Neural cell (in vitro differentiated cells): ENCODE measurements at regions not wholly inside any gene's neighbourhood (a gene's known extent, or its start where the extent isn't known, plus 50 kb on each side); places are given as distances from the start of the nearest gene placed in this dataset.

Experiments
- H2AFZ ChIP-seq: fragments of 200-600, 300-800 bp; sonication (generic), shearing (Covaris generic); 2 replicates; pipeline ENCODE4 v1.6.0; 2014; ENCODE audit warnings: low read depth, mild to moderate bottlenecking, antibody characterized with exemption, low read length, moderate library complexity
- H3F3A ChIP-seq: fragments of 200-600 bp; shearing (Covaris generic); 2 replicates; pipeline ENCODE4 v1.6.1; 2016; ENCODE audit warnings: mild to moderate bottlenecking, moderate library complexity, mixed read lengths, antibody characterized with exemption, low read length; ENCODE audit not compliant: insufficient read depth, poor library complexity, severe bottlenecking
- H3K27ac ChIP-seq: fragments of 200-600, 300-800 bp; sonication (generic), shearing (Covaris generic); 2 replicates; pipeline ENCODE4 v1.5.1; 2014; ENCODE audit warnings: mild to moderate bottlenecking, low read length, moderate library complexity
- H3K27me3 ChIP-seq: fragments of 300-800, 200-600 bp; sonication (generic), shearing (Covaris generic); 2 replicates; pipeline ENCODE4 v1.6.0; 2014; ENCODE audit warnings: mild to moderate bottlenecking, low read depth, low read length, moderate library complexity; ENCODE audit not compliant: insufficient read depth
- H3K36me3 ChIP-seq: fragments of 300-800, 200-600 bp; sonication (generic), shearing (Covaris generic); 2 replicates; pipeline ENCODE4 v1.5.1; 2014; ENCODE audit warnings: mild to moderate bottlenecking, antibody characterized with exemption, low read length, moderate library complexity; ENCODE audit not compliant: insufficient read depth
- H3K4me2 ChIP-seq: fragments of 300-800, 200-600 bp; sonication (generic), shearing (Covaris generic); 2 replicates; pipeline ENCODE4 v1.6.0; 2014; ENCODE audit warnings: mild to moderate bottlenecking, low read length
- H3K4me3 ChIP-seq: fragments of 300-800, 200-600 bp; sonication (generic), shearing (Covaris generic); 2 replicates; pipeline ENCODE4 v1.5.1; 2014; ENCODE audit warnings: mild to moderate bottlenecking, low read length, moderate library complexity
- H3K79me2 ChIP-seq: fragments of 200-600 bp; shearing (Covaris generic); replicated peaks from 2 replicates; pipeline ENCODE4 v1.6.0; 2014; ENCODE audit warnings: mild to moderate bottlenecking, low read length, moderate library complexity; ENCODE audit not compliant: insufficient read depth
- H3K9ac ChIP-seq: fragments of 300-800, 200-600 bp; sonication (generic), shearing (Covaris generic); 2 replicates; pipeline ENCODE4 v1.6.1; 2016; ENCODE audit warnings: mild to moderate bottlenecking, low read length, mixed read lengths
- H3K9me2 ChIP-seq: fragments of 200-600 bp; shearing (Covaris generic); 2 replicates; pipeline ENCODE4 v1.6.1; 2016; ENCODE audit warnings: mild to moderate bottlenecking, low read length, mixed read lengths; ENCODE audit not compliant: insufficient read depth
- H3K9me3 ChIP-seq: fragments of 200-600, 300-800 bp; sonication (generic), shearing (Covaris generic); 2 replicates; pipeline ENCODE4 v1.6.1; 2016; ENCODE audit warnings: mild to moderate bottlenecking, mixed run types, low read length, moderate library complexity, mixed read lengths
- H4K20me1 ChIP-seq: fragments of 200-600 bp; shearing (Covaris generic); 2 replicates; pipeline ENCODE4 v1.6.1; 2016; ENCODE audit warnings: mild to moderate bottlenecking, mixed run types; ENCODE audit not compliant: insufficient read depth
- EP300 ChIP-seq: fragments of 450-650 bp; conservative IDR thresholded peaks from 2 replicates; pipeline ENCODE4 v1.6.1; 2014; ENCODE audit warnings: antibody characterized with exemption, mild to moderate bottlenecking, moderate library complexity; ENCODE audit not compliant: poor library complexity, severe bottlenecking
- EZH2 ChIP-seq: fragments of 200-600, 300-800 bp; shearing (Covaris generic), sonication (generic); IDR thresholded peaks from 2 replicates; pipeline ENCODE4 v1.6.1; 2014; ENCODE audit warnings: antibody characterized with exemption, low read length, borderline replicate concordance, mild to moderate bottlenecking; ENCODE audit not compliant: insufficient read depth, poor library complexity, severe bottlenecking
- MXI1 ChIP-seq: fragments of 450-650 bp; conservative IDR thresholded peaks from 2 replicates; pipeline ENCODE4 v1.6.1; 2014; ENCODE audit warnings: antibody characterized with exemption, mild to moderate bottlenecking; ENCODE audit not compliant: poor library complexity, severe bottlenecking
- POLR2AphosphoS5 ChIP-seq: IDR thresholded peaks from 2 replicates; pipeline ENCODE4 v1.6.1; 2012
- RAD21 ChIP-seq: fragments of 450-650 bp; conservative IDR thresholded peaks from 2 replicates; pipeline ENCODE4 v1.6.1; 2014; ENCODE audit warnings: antibody characterized with exemption, mild to moderate bottlenecking, moderate library complexity
- SMC3 ChIP-seq: fragments of 450-650 bp; conservative IDR thresholded peaks from 2 replicates; pipeline ENCODE4 v1.6.1; 2014; ENCODE audit warnings: antibody characterized with exemption, mild to moderate bottlenecking, moderate library complexity; ENCODE audit not compliant: poor library complexity
- TAF1 ChIP-seq: IDR thresholded peaks from 2 replicates; pipeline ENCODE4 v1.6.1; 2012; ENCODE audit warnings: low read depth
- TF ChIP-seq, protein P1 (sequence below): IDR thresholded peaks from 2 replicates; pipeline ENCODE4 v1.6.1; 2012; ENCODE audit warnings: borderline replicate concordance
- TF ChIP-seq, protein P2 (sequence below): fragments of 450-650 bp; IDR thresholded peaks from 2 replicates; pipeline ENCODE4 v1.5.1; 2014; ENCODE audit warnings: antibody characterized with exemption, mild to moderate bottlenecking, moderate library complexity; ENCODE audit not compliant: poor library complexity, severe bottlenecking

- TF ChIP-seq MXI1, result no peak
- Histone ChIP-seq H3K27ac (no peak overlapping the region), H4K20me1 (no peaks in the 10 kb centered on the region), H3K9me3 (no peaks in the 10 kb centered on the region), H3K9ac (no peak overlapping the region), H3F3A (no peaks in the 10 kb centered on the region), H3K9me2 (no peaks in the 10 kb centered on the region), H3K4me3 (no peak overlapping the region), H2AFZ (no peak overlapping the region), H3K4me2 (no peak overlapping the region), H3K36me3 (no peaks in the 10 kb centered on the region), H3K27me3 (no peaks in the 10 kb centered on the region), H3K79me2 (no peaks in the 10 kb centered on the region)
These were observed 505.9 kb downstream of the SI start for GRCh38 chr3:164572436-164572835.

DNA sequence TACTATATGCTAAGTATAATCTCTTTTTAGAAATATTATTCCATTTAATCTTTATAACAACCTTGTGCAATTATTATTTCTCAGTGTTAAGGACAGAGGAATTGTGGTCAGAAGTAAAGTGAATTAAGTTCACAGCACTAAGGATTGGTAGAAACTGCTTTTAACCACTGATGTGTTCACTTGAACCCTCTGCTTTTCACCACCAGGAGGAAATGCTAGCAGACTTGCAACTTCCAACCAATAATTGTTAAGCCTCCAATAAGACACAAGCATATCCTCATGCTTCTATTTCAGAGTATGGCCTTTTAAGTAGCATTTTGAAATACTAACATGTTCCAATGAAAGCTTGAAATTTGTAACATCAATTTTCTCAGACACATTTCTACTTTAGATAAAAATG is 527.4 kb downstream of the SI start:
- H3F3A ChIP-seq, result no peaks in the 10 kb centered on the region
- no peaks in the 10 kb centered on the region for H3K9me2 ChIP-seq
- no peaks in the 10 kb centered on the region for H3K36me3 ChIP-seq
- H3K9ac ChIP-seq, result no peak overlapping the region
- no peaks in the 10 kb centered on the region for H3K79me2 ChIP-seq
- no peaks in the 10 kb centered on the region for H3K9me3 ChIP-seq
- no peaks in the 10 kb centered on the region for H4K20me1 ChIP-seq
- H3K27ac ChIP-seq, result no peak overlapping the region
- no peak for TF ChIP-seq EZH2
- no peak for TF ChIP-seq POLR2AphosphoS5
- TF ChIP-seq EP300, result no peak
- TF ChIP-seq SMC3, result no peak
- no peak for TF ChIP-seq TAF1
- no peak for TF ChIP-seq MXI1
- TF ChIP-seq, protein P1, sequence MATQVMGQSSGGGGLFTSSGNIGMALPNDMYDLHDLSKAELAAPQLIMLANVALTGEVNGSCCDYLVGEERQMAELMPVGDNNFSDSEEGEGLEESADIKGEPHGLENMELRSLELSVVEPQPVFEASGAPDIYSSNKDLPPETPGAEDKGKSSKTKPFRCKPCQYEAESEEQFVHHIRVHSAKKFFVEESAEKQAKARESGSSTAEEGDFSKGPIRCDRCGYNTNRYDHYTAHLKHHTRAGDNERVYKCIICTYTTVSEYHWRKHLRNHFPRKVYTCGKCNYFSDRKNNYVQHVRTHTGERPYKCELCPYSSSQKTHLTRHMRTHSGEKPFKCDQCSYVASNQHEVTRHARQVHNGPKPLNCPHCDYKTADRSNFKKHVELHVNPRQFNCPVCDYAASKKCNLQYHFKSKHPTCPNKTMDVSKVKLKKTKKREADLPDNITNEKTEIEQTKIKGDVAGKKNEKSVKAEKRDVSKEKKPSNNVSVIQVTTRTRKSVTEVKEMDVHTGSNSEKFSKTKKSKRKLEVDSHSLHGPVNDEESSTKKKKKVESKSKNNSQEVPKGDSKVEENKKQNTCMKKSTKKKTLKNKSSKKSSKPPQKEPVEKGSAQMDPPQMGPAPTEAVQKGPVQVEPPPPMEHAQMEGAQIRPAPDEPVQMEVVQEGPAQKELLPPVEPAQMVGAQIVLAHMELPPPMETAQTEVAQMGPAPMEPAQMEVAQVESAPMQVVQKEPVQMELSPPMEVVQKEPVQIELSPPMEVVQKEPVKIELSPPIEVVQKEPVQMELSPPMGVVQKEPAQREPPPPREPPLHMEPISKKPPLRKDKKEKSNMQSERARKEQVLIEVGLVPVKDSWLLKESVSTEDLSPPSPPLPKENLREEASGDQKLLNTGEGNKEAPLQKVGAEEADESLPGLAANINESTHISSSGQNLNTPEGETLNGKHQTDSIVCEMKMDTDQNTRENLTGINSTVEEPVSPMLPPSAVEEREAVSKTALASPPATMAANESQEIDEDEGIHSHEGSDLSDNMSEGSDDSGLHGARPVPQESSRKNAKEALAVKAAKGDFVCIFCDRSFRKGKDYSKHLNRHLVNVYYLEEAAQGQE, result no peak
- TF ChIP-seq RAD21, result no peak
- TF ChIP-seq, protein P2, sequence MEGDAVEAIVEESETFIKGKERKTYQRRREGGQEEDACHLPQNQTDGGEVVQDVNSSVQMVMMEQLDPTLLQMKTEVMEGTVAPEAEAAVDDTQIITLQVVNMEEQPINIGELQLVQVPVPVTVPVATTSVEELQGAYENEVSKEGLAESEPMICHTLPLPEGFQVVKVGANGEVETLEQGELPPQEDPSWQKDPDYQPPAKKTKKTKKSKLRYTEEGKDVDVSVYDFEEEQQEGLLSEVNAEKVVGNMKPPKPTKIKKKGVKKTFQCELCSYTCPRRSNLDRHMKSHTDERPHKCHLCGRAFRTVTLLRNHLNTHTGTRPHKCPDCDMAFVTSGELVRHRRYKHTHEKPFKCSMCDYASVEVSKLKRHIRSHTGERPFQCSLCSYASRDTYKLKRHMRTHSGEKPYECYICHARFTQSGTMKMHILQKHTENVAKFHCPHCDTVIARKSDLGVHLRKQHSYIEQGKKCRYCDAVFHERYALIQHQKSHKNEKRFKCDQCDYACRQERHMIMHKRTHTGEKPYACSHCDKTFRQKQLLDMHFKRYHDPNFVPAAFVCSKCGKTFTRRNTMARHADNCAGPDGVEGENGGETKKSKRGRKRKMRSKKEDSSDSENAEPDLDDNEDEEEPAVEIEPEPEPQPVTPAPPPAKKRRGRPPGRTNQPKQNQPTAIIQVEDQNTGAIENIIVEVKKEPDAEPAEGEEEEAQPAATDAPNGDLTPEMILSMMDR, result no peak
- H2AFZ ChIP-seq, result no peak overlapping the region
- no peaks in the 10 kb centered on the region for H3K27me3 ChIP-seq
- H3K4me3 ChIP-seq, result no peak overlapping the region
- no peak overlapping the region for H3K4me2 ChIP-seq

DNA sequence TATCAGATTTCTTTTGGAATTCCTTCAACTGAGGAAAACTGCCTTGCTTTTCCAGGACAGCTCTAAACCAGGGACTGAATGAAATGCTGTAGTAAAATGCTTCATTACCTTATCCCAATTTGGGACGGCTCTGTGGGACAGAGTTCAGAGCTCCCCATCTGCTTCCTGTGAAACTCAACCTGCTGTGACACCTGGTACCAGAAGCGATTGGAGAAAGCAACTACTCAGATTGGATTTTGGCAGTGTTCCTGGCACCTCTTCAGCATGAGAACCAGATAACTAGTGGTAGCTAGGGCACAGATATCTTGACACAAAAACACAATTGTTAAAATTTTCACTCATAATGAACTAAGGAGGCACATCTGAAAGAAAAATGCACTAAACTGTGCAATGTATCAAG is 539.1 kb downstream of the SI start:
- Histone ChIP-seq H3K36me3 (no peaks in the 10 kb centered on the region), H3K4me2 (no peak overlapping the region), H3K27me3 (no peaks in the 10 kb centered on the region), H3K79me2 (no peaks in the 10 kb centered on the region), H3K9ac (no peak overlapping the region), H3K9me2 (no peaks in the 10 kb centered on the region), H3K27ac (no peak overlapping the region), H3K9me3 (no peaks in the 10 kb centered on the region), H2AFZ (no peak overlapping the region), H3K4me3 (no peak overlapping the region), H3F3A (no peaks in the 10 kb centered on the region), H4K20me1 (no peaks in the 10 kb centered on the region)
- TF ChIP-seq EP300 (no peak), POLR2AphosphoS5 (no peak), RAD21 (no peak)
